ENCODE measurements at regions not wholly inside any gene's neighbourhood (a gene's known extent, or its start where the extent isn't known, plus 50 kb on each side); places are given as distances from the start of the nearest gene placed in this dataset.

- no peaks in the 10 kb centered on the region for H3K36me3 ChIP-seq (ENCODE audit: control insufficient read depth, insufficient read depth, low read length)
- H3K27me3 ChIP-seq (ENCODE audit: control insufficient read depth, insufficient read depth, low read length): no peaks in the 10 kb centered on the region
- ChIA-PET CTCF (interaction anchor here (0.6 to 2.3 kb wide), 2 partner anchors 215 to 492 kb away, joined by 3 to 9 read pairs; no protein-coding TSS in a partner anchor), POLR2A (no interaction called here)
- no peak for DNase-seq (ENCODE audit: low read depth)
- TF ChIP-seq CTCF (IDR thresholded peaks at IDR 0.05; ENCODE audit: insufficient read depth, low read depth, low read length): no peak
- H3K4me3 ChIP-seq (ENCODE audit: low read depth, low read length): no peak overlapping the region
These were observed 197.1 kb upstream of the TSHZ3 start for GRCh38 chr19:31546205-31546960.

- TF ChIP-seq CTCF (IDR thresholded peaks at IDR 0.05; ENCODE audit: insufficient read depth, low read depth, low read length): peak; percentile 77
- no peak overlapping the region for H3K4me3 ChIP-seq (ENCODE audit: low read depth, low read length)
- ChIA-PET CTCF (interaction anchor here (0.5 to 2.5 kb wide), 22 partner anchors 9 to 1000 kb away, joined by 3 to 27 read pairs (median 4); no protein-coding TSS in a partner anchor), POLR2A (no interaction called here)
- no peaks in the 10 kb centered on the region for H3K36me3 ChIP-seq (ENCODE audit: control insufficient read depth, insufficient read depth, low read length)
- H3K27me3 ChIP-seq (ENCODE audit: control insufficient read depth, insufficient read depth, low read length): no peaks in the 10 kb centered on the region
- DNase-seq (ENCODE audit: low read depth): no peak
These were observed 199.7 kb upstream of the TSHZ3 start for GRCh38 chr19:31548941-31549340.

- Histone ChIP-seq H3K4me3 (ENCODE audit: low read depth, low read length) (no peak overlapping the region), H3K27me3 (ENCODE audit: control insufficient read depth, insufficient read depth, low read length) (no peaks in the 10 kb centered on the region), H3K36me3 (ENCODE audit: control insufficient read depth, insufficient read depth, low read length) (no peaks in the 10 kb centered on the region)
- TF ChIP-seq CTCF (IDR thresholded peaks at IDR 0.05; ENCODE audit: insufficient read depth, low read depth, low read length): no peak
- ChIA-PET POLR2A (no interaction called here), CTCF (interaction anchor here (0.6 to 2.4 kb wide), 2 partner anchors 133 to 443 kb away, joined by 3 to 6 read pairs; no protein-coding TSS in a partner anchor)
- DNase-seq (ENCODE audit: low read depth): no peak
These were observed 204.0 kb upstream of the TSHZ3 start for GRCh38 chr19:31553112-31553845.

- no peak for DNase-seq (ENCODE audit: low read depth)
- Histone ChIP-seq H3K4me3 (ENCODE audit: low read depth, low read length) (no peak overlapping the region), H3K36me3 (ENCODE audit: control insufficient read depth, insufficient read depth, low read length) (no peaks in the 10 kb centered on the region), H3K27me3 (ENCODE audit: control insufficient read depth, insufficient read depth, low read length) (no peaks in the 10 kb centered on the region)
- CTCF ChIA-PET: interaction anchor here (0.6 to 2.4 kb wide), 2 partner anchors 134 to 444 kb away, joined by 3 to 6 read pairs; no protein-coding TSS in a partner anchor
- no peak for TF ChIP-seq CTCF (IDR thresholded peaks at IDR 0.05; ENCODE audit: insufficient read depth, low read depth, low read length)
- POLR2A ChIA-PET: no interaction called here
These were observed 204.6 kb upstream of the TSHZ3 start for GRCh38 chr19:31553846-31554215.

GRCh38 chr19:31554360-31554759 lies 205.1 kb upstream of the TSHZ3 start:
- no peak for TF ChIP-seq CTCF (IDR thresholded peaks at IDR 0.05; ENCODE audit: insufficient read depth, low read depth, low read length)
- H3K36me3 ChIP-seq (ENCODE audit: control insufficient read depth, insufficient read depth, low read length): no peaks in the 10 kb centered on the region
- CTCF ChIA-PET: interaction anchor here (0.6 kb wide), 1 partner anchor 134 kb away, joined by 3 read pairs; no protein-coding TSS in a partner anchor
- DNase-seq (ENCODE audit: low read depth): no peak
- no peak overlapping the region for H3K4me3 ChIP-seq (ENCODE audit: low read depth, low read length)
- POLR2A ChIA-PET: no interaction called here
- H3K27me3 ChIP-seq (ENCODE audit: control insufficient read depth, insufficient read depth, low read length): no peaks in the 10 kb centered on the region

All from BJ (cell line).